HG02970 (cell line): ENCODE measurements at regions not wholly inside any gene's neighbourhood (a gene's known extent, or its start where the extent isn't known, plus 50 kb on each side); places are given as distances from the start of the nearest gene placed in this dataset.

Experiments used
- ATAC-seq: cut with Tn5 transposase; IDR thresholded peaks from one replicate; pipeline ENCODE4 v1.9.1; 2021; ENCODE audit warnings: mild to moderate bottlenecking, moderate library complexity, moderate number of reproducible peaks; ENCODE audit not compliant: unreplicated experiment, low FRiP score

DNA sequence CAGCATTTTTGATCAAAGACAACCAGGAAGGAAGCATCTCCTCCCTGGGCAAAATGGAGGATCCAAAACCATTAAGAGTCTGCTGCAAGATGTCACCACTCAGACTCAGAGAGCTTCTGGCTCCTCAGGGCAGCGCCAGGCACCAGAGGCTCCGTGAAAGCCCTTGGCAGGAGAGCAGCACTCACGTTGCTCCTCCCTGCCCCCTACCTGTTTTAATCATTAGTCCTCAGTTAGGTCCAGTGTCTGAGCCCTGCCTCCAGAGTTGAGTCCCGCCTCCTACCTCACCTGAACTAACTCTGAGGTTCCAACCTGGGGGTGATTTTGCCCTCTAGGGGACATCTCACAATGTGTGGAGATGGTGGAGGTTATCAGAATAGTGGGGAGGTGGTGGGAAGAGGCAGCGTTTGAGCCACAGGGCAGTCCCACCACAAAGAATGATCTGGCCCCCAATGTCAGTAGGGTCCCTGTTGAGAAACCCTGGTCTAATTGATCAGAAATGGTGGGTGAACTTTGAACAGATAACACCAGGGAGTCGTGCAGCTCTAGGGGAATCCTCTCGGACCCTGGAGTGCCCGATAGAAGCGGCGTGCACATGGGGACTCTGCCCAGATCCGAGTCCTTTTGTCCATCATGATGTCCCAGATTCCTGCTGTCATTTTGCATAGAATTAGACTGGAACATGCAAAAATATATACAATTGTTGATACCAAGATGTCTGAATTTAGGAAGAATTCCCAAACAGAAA is 156.7 kb upstream of the DIO3 start:
- ATAC-seq: no peak

- no peak for ATAC-seq
Observed at GRCh38 chr14:101405171-101405883, 156.0 kb upstream of the DIO3 start.

DNA sequence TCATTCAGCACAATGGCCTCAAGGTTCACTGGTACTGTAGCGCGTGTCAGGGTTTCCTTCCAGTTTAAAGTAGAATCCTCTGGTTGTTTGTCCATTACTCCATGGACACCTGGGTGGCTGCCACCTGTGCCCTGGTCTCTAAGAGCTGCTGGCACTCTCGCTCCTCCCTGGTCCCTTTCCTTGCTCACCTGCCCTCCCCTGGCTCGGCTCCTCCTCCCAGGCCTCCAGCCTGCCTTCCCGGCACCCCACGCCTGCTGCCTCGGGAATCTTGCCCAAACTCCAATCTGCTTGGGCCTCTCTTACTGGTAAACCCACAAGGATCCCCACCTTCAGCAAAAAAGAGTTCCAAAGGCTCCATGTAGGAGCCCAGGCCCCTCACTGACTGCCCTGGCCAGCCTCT is 154.4 kb upstream of the DIO3 start:
- no peak for ATAC-seq

- no peak for ATAC-seq
Observed at GRCh38 chr14:101407328-101407727, 154.0 kb upstream of the DIO3 start.

DNA sequence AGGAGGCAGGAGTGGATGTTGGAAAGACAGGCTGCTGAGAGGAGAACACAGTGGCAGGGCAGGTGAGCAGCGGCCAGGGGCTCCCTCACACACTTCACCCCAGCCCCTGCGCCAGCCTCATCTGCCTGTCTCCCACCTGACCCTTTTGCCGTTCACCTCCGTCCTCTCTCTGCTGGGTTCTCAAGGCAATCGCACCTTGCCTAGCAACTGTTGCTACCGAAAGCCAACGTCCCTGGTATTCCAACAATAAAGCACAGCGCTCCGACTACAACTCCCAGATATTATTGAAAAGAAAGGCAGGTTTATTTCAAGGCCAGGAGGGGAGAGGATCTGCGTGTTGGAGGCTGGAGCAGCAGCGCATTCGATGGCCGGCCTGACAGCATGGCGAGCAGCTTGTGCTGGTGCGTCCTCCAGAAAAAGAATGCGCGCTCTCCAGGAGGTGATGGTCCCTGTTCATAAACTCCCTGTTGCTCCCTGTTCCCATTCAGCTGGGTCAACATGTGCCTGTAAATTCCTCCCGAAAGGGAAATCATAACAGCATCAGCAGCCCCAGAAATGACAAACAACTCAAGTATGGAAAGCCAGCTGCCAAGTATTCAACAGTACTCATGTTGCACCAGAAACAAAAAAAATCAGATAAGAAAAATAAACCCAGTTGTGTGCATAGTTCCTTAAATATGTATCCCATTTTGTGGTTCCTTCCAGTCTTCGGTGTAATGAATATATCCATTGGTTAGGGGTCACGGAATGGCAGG is 153.0 kb upstream of the DIO3 start:
- no peak for ATAC-seq

- ATAC-seq: no peak
Observed at GRCh38 chr14:101409006-101409543, 152.2 kb upstream of the DIO3 start.

DNA sequence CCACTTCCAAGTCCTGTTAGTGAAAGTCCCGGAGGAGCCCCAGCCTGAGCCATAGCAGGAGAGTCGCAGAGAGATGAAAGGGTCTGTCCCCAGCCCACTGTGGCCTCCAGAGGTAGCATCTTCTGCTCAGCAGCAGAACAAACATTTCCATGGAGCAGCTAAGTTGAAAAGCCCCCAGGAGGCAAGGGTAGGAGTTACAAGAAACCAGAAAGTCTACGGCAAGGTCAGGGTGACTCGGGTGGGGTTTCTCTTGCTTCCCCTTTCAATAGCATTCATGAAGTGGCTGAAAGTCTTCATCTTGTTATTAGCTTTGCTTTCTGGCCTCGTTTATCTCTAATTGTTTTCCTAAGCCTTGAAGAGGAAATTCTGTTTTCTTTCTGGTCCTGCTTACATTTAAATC is 151.2 kb upstream of the DIO3 start:
- ATAC-seq: no peak

- no peak for ATAC-seq
Observed at GRCh38 chr14:101411151-101411550, 150.1 kb upstream of the DIO3 start.

DNA sequence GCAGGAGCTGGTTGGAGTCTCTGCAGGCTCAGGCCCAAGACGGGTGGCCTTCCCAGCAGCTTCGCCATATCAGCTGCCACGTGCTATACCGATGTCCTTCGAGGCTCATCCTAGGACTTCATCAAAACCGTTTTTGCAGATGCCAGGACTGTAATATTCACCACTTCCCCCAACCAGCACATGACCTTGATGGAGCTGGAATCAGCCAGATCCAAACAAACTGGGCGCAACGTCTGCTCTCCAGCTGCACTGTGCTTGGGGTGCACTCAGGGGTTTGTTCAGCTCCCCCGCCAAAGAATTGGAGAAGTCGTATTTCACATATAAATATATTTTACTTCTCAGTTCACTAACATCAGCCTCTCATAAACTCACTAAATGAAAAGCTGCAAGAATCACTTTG is 149.5 kb upstream of the DIO3 start:
- ATAC-seq: no peak

- no peak for ATAC-seq
Observed at GRCh38 chr14:101412739-101413138, 148.6 kb upstream of the DIO3 start.

DNA sequence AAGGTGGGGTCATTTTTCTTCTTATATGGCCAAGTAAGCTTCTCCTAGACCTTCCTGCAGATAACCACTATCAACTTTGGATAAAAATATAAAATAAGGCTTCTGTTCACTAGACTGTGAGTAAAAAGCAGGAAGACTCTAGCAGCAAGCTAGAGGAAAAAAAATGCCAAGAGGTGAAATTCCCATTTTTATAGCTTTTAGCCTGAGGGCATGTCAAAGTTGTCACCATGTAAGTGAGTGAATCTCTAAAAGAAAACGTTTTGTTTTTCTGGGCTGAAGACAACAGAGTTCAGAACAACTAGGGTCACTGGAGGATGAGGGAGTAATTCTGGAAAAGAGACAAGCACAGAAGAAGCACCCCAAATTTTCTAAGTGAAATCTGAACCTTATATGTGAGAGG is 143.9 kb upstream of the DIO3 start:
- ATAC-seq: no peak

DNA sequence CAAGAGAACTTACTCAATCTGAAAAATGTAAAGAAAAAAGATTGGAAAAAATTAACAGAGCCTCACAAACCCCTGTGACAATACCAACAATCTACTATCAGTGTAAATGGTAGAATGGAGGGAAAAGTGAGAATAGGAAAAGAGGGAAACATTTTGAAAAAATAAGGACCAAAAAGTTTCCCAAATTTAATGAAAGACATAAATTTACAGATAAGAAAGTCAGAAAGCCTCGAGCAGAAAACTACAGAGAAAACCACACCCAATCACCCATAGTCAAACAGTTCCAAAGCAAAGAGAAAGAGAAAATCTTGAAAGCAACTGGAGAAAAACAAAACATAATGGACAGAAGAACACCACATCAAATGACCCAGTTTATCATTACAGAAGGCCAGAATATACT is 142.7 kb upstream of the DIO3 start:
- no peak for ATAC-seq

DNA sequence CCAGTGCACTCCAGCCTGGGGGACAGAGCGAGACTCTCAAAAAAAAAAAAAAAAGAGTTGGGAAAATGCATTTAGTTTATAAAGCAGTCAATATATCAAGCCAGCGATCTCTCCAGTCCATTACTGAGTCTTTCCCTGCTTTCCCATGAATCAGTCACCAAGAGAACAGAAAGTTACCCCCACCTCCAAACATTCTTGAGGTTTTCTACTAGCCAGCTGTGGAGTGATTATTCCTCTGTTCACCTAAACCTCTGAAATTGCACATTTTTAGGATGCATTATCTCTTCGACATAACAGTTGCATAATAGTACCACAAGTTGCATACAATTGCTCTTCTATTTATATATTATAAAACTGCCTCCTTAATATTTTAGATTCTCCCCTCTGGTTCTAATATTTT is 134.8 kb upstream of the DIO3 start:
- ATAC-seq: no peak

- ATAC-seq: no peak
Observed at GRCh38 chr14:101428409-101428808, 132.9 kb upstream of the DIO3 start.

DNA sequence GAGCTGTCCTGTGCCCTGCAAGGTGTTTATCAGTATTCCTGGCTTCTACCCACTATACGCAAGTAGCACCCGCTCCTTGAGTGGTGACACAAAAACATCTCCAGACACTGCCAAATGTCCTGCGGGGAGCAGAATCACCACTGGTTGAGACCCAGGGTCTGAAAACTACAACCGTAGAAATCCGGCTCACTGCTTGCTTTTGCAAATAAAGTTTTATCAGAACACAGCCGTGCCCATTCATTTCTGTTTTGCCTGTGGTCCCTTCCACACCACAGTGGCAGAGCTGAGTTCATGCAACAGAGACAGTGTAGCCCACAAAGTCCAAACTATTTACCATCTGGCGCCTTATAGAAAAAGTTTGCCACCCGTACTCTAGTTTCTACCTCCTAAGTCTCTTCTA is 125.7 kb upstream of the DIO3 start:
- no peak for ATAC-seq

- no peak for ATAC-seq
Observed at GRCh38 chr14:101439023-101439422, 122.3 kb upstream of the DIO3 start.

GRCh38 chr14:101440496-101440895 is 120.8 kb upstream of the DIO3 start:
- no peak for ATAC-seq

DNA sequence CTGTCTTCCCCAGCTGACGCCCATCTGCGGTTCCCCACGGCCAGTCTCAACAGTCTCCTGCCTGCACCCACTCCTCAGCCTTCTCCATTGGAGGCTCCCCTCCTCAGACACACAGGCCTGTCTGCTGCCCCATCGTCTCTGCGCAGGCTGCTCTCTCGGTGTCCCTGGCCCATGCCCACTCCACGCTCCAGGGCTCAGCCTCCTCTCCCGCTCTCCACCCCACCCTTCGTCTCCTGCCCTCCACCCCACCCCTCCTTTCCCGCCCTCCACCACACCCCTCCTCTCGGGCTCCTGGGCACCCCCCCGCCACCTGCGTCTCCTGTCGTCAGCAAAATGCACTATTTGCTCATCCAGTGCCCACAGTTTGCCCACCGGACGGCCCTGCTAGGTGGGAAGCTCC is 119.6 kb upstream of the DIO3 start:
- ATAC-seq: no peak

- ATAC-seq: no peak
Observed at GRCh38 chr14:101442451-101442850, 118.8 kb upstream of the DIO3 start.

DNA sequence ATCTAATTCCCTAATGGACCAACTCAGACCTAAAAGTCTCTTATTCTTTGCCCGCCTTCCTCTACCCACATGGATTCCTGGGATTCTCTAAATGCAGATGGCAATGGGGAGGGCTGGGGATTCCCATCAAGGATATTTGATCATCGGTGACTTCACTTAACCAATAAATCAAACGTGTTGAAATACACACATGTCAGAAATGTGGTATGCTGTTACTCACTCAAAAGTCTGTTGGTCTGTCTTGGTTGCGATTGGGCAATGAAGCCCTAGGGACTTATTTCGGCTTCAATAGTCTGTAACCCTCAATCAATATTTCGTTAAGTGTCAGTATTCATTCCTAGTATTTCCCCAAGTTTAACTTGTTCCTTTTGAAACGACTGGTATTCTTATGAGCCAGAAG is 117.2 kb upstream of the DIO3 start:
- no peak for ATAC-seq

DNA sequence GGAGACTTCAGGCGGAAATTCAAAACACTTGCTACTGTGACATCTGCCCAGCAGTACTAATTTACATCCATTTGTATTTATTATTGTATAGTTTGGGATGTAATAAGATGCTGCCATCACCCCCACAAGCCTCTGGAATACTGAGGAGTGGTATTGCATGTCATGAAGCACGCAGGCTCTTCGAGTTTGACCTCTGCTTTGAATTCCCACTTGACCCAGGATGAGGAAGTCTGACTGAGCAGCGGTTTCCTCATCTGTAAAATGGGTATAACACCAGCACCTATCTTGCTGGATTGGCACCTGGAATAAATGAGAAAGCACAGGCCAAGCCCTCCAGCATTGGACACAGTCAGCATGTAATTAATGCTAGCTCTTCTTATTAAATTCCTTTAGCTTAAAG is 116.0 kb upstream of the DIO3 start:
- ATAC-seq: no peak
